ENCODE measurements at regions not wholly inside any gene's neighbourhood (a gene's known extent, or its start where the extent isn't known, plus 50 kb on each side); places are given as distances from the start of the nearest gene placed in this dataset.
A peak's percentile ranks its signal among the peaks of the same experiment; 100 is the strongest.
"Not testable (repeated sequence)": the region's sequence is repeated elsewhere in the genome, so short reads cannot be mapped to it uniquely, and the experiment has no call there.

DNA sequence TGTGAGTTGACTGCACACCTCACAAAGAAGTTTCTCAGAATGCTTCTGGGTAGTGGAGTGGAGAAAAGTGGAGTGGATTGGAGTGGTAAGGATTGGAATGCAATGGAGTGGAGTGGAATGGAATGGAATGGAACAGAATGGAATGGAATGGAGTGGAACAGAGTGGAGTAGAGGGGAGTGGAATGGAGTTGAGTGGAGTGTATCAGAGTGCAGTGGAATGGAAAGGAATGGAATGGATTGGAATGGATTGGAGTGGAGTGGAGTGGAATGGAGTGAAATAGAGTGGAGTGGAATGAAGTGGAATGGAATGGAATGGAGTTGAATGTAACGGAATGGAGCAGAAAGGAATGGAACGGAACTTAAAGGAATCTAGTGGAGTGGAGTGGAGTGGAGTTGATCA is 5194.2 kb upstream of the TPTE start:
- DNase-seq; intact Hi-C loops (cut with DNase I, micrococcal nuclease): not testable (repeated sequence)

GRCh38 chr21:5329311-5329939 is 5192.0 kb upstream of the TPTE start:
- intact Hi-C loops (cut with DNase I, micrococcal nuclease); ATAC-seq: not testable (repeated sequence)
- DNase-seq: peak in 1 of 2 donors; percentile 2

More for the DNA sequence above, 5194.2 kb upstream of the TPTE start:
- not testable (repeated sequence) for ATAC-seq

DNA sequence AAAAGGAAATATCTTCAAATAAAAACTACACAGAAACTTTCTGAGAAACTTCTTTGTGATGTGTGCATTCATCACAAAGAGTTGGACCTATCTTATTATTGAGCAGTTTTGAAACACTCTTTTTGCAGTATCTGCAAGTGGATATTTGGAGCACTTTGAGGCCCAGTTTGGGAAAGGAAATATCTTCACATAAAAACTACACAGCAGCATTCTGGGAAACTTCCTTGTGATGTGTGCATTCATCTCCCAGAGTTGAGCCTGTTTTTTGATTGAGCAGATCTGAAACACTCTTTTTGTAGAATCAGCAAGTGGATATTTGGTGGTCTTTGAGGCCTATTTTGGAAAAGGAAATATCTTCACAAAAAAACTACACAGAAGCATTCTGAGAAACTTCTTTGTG is 5163.5 kb upstream of the TPTE start:
- intact Hi-C loops (cut with DNase I, micrococcal nuclease); DNase-seq; ATAC-seq: not testable (repeated sequence)
